Stimulated activated effector memory CD8-positive, alpha-beta T cell treated with anti-CD3 and anti-CD28 coated beads, Interleukin-12 subunit alpha, Interleukin-12 subunit beta, amount 100 ng/mL, for 72 hours (primary cell): ENCODE measurements at regions not wholly inside any gene's neighbourhood (a gene's known extent, or its start where the extent isn't known, plus 50 kb on each side); places are given as distances from the start of the nearest gene placed in this dataset.
"Not testable (repeated sequence)": the region's sequence is repeated elsewhere in the genome, so short reads cannot be mapped to it uniquely, and the experiment has no call there.

Experiments used
- ATAC-seq: fragments of 150-1000 bp; cut with Tn5 transposase; 2 replicates; pipeline ENCODE4 v1.10.0; 2021
- DNase-seq, 2 donors: peaks; one replicate each; pipeline ENCODE4 v3.0.0; 2021 to 2022; ENCODE audit warnings: low spot score in 2 of 2
- H3K27ac Mint-ChIP-seq: one replicate; pipeline ENCODE4 v1.8.0; 2022; ENCODE audit warnings: mild to moderate bottlenecking, mixed read lengths
- H3K36me3 Mint-ChIP-seq: one replicate; pipeline ENCODE4 v1.8.0; 2022; ENCODE audit warnings: mild to moderate bottlenecking, mixed read lengths
- H3K4me1 Mint-ChIP-seq: one replicate; pipeline ENCODE4 v1.8.0; 2022; ENCODE audit warnings: mixed read lengths
- H3K4me3 Mint-ChIP-seq: one replicate; pipeline ENCODE4 v1.8.0; 2022; ENCODE audit warnings: mild to moderate bottlenecking, mixed read lengths
- H3K9me3 Mint-ChIP-seq: one replicate; pipeline ENCODE4 v1.8.0; 2022; ENCODE audit warnings: mixed read lengths

DNA sequence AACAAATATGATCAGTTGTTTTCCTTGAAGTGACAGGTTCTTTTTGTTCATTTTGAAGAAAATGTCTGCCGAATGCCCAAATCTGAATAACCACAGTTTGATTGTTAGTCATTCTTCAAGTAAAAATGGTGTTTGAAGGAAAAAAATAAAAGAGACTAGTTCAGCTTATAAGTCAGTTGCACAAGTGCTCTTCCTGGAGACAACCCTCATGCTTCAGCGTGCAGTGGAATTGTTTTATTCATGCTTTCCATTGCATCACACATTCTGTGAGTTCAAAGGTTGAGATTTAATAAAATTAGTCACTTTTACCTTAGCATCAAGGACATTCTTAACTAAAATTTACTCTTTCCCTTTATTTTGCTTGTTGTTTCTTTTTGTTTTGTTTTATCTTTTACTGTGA is 404.9 kb downstream of the ZNF674 start:
- H3K4me3 Mint-ChIP-seq = no peak overlapping the region
- ATAC-seq (no peak), DNase-seq (no peak)
- H3K36me3 Mint-ChIP-seq = no peaks in the 10 kb centered on the region
- H3K4me1 Mint-ChIP-seq = no peaks in the 10 kb centered on the region
- H3K9me3 Mint-ChIP-seq = peaks cover 6% of the 10 kb centered on the region
- no peak overlapping the region for H3K27ac Mint-ChIP-seq

DNA sequence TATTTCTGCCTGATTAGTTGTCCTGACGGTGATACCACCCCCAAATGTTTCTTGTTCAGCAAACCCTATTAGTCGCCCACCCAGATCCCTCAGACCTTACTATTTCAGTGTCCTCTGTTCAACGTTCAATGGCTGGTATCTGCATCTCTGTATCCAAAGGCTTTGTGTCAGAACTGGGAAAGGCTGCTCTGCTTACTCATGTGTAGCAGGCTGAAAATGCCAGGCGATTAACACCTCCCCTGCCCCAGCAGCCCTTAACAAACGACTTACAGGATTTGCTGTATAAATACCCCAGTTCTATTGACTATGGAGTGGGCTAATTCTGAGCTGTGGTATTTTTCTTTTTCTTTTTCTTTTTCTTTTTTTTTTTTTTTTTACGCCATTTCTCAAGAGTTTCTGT is 415.0 kb downstream of the ZNF674 start:
- H3K36me3 Mint-ChIP-seq = no peaks in the 10 kb centered on the region

DNA sequence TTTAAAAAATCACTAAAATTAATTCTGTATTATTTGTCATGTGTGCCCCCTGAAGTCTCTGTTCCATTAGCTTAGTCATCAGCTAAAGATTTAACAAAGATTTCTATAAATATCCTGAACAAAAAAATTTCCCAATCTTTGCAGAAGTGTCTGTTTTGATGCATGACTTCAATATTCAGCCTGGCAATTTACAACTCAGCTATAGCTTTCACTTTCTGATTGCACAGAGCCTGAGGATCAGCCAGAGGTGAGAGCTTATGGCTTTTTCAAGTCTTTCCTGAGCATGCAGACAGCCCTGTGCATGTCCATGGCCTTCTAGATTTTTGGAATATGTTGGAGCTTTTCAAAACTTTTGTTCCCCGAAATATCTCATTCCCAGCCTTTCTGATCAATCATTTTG is 420.1 kb downstream of the ZNF674 start:
- Mint-ChIP-seq H3K27ac (no peak overlapping the region), H3K4me1 (no peaks in the 10 kb centered on the region), H3K4me3 (no peak overlapping the region), H3K36me3 (peaks cover 5% of the 10 kb centered on the region), H3K9me3 (no peaks in the 10 kb centered on the region)
- ATAC-seq (no peak), DNase-seq (no peak)

More for the DNA sequence above, 415.0 kb downstream of the ZNF674 start:
- H3K4me3 Mint-ChIP-seq = no peak overlapping the region
- DNase-seq (no peak), ATAC-seq (no peak)
- H3K9me3 Mint-ChIP-seq = no peaks in the 10 kb centered on the region
- no peaks in the 10 kb centered on the region for H3K4me1 Mint-ChIP-seq
- no peak overlapping the region for H3K27ac Mint-ChIP-seq

DNA sequence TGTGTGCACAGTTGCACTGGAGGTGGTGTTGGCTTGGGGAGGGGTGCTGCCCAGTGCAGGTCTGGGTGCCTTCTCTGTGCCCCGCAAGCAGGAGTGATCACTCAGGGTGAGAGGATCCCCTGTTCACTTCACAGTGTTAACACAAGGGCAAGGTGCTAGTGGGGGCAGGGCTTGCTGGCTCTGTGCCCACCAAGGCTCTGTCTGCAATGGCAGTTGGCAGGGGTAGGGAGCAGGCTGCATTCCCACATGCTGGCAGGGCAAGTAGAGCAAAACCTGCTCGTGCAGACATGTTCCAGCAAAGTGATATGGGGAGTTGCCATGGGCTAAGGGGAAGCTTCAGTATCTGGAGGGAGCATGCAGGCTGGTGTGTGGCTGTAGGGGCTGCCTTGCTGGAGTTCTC is 428.0 kb downstream of the ZNF674 start:
- DNase-seq (no peak), ATAC-seq (no peak)
- H3K4me3 Mint-ChIP-seq = no peak overlapping the region
- H3K27ac Mint-ChIP-seq = no peak overlapping the region
- H3K9me3 Mint-ChIP-seq = no peaks in the 10 kb centered on the region
- no peaks in the 10 kb centered on the region for H3K36me3 Mint-ChIP-seq
- no peaks in the 10 kb centered on the region for H3K4me1 Mint-ChIP-seq

DNA sequence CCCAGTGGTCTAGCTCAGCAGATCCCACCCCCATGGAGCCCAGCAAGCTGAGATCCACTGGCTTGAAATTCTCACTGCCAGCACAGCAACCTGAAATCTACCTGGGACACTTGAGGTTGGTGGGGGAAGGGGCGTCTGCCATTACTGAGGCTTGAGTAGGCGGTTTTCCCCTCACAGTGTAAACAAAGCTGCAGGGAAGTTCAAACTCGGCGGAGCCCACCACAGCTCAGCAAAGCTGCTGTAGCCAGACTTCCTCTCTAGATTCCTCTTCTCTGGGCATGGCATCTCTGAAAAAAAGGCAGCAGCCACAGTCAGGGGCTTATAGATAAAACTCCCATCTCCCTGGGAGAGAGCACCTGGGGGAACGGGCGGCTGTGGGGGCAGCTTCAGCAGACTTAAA is 457.9 kb downstream of the ZNF674 start:
- H3K4me1 Mint-ChIP-seq, H3K36me3 Mint-ChIP-seq, H3K9me3 Mint-ChIP-seq, H3K27ac Mint-ChIP-seq, ATAC-seq, H3K4me3 Mint-ChIP-seq, DNase-seq: not testable (repeated sequence)

DNA sequence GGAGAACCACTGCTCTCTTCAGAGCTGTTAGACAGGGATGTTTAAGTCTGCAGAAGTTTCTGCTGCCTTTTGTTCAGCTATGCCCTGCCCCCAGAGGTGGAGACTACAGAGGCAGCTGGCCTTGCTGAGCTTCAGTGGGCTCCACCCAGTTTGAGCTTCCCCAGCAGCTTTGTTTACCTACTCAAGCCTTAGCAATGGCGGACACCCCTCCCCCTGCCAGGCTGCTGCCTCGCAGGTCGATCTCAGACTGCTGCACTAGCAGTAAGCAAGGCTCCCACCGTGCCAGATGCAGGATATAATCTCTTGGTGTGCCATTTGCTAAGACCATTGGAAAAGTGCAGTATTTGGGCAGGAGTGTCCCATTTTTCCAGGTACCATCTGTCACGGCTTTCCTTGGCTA is 465.1 kb downstream of the ZNF674 start:
- DNase-seq, H3K4me1 Mint-ChIP-seq, H3K36me3 Mint-ChIP-seq, ATAC-seq, H3K27ac Mint-ChIP-seq, H3K9me3 Mint-ChIP-seq, H3K4me3 Mint-ChIP-seq: not testable (repeated sequence)

DNA sequence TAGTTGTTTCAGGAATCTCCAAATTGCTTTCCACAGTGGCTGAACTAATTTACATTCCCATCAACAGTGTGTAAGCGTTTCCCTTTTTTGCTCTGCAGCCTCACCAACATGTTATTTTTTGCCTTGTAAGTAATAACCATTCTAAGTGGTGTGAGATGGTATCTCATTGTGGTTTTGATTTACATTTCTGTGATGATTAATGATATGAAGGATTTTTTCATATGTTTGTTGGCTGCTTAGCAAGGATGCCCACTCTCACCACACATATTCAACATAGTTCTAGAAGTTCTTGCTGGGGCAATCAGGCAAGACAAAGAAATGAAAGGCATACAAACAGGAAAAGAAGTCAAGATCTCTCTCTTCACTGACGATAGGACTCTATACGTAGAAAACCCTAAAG is 472.4 kb downstream of the ZNF674 start:
- Mint-ChIP-seq H3K4me1 (no peaks in the 10 kb centered on the region), H3K9me3 (peaks cover 2% of the 10 kb centered on the region), H3K4me3 (no peak overlapping the region), H3K36me3 (no peaks in the 10 kb centered on the region), H3K27ac (no peak overlapping the region)
- DNase-seq = no peak
- no peak for ATAC-seq

DNA sequence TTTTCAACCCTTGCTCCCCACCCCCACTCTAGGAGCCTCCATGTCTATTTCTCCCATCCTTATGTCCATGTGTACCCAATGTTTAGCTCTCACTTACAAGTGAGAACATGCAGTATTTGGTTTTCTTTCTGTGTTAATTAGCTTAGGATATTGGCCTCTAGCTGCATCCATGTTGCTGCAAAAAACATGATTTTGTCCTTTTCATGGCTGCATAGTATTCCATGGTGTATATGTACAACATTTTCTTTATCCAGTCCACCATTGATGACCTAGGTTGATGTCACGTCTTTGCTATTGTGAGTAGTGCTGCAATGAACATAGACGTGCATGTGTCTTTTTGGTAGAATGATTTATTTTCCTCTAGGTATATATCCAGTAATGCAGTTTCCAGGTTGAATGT is 472.8 kb downstream of the ZNF674 start:
- Mint-ChIP-seq H3K4me1 (no peaks in the 10 kb centered on the region), H3K27ac (no peak overlapping the region), H3K4me3 (no peak overlapping the region), H3K9me3 (no peaks in the 10 kb centered on the region), H3K36me3 (no peaks in the 10 kb centered on the region)
- DNase-seq = no peak
- ATAC-seq = no peak

DNA sequence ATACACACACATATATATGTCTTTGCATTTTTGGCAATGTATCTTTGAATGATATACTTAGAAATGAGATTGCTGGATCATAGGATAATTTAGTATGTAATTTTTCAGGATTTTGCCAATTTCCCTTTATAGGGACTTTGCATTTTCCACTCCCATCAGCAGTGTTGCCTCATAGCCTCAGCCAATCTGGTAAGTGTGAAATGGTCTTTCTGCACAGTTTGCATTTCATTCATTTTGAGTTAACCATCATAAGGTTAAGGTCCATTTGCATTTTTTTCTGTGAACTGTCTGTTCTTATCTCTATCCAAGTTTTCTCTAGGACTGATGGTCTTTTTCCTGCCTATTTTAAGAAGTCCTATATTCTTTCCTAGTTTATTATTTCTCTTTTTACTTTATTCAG is 474.8 kb downstream of the ZNF674 start:
- DNase-seq (no peak), ATAC-seq (no peak)
- Mint-ChIP-seq H3K4me1 (no peaks in the 10 kb centered on the region), H3K36me3 (no peaks in the 10 kb centered on the region), H3K27ac (no peak overlapping the region), H3K4me3 (no peak overlapping the region), H3K9me3 (no peaks in the 10 kb centered on the region)

DNA sequence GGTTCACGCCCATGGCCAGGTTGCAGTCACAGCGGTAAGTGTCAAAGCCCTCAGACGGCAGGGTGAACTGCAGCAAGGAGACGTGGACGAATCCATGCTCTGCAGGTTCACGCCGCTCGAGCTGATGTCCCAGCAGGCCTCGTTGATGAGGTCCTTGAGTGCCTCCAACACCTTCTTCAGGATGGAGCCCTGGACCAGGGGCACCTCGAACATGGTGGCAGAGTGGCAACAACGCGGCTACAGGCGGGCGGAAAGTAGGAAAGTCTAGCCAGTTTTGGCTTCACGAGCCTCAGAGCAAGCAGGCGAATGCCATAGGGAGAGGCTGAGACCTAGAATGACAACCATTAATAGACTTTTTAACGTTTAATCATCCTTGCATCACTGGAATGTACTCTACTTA is 485.9 kb downstream of the ZNF674 start:
- no peak overlapping the region for H3K4me3 Mint-ChIP-seq
- no peaks in the 10 kb centered on the region for H3K4me1 Mint-ChIP-seq
- H3K27ac Mint-ChIP-seq = no peak overlapping the region
- DNase-seq (no peak), ATAC-seq (no peak)
- H3K9me3 Mint-ChIP-seq = no peaks in the 10 kb centered on the region
- no peaks in the 10 kb centered on the region for H3K36me3 Mint-ChIP-seq

DNA sequence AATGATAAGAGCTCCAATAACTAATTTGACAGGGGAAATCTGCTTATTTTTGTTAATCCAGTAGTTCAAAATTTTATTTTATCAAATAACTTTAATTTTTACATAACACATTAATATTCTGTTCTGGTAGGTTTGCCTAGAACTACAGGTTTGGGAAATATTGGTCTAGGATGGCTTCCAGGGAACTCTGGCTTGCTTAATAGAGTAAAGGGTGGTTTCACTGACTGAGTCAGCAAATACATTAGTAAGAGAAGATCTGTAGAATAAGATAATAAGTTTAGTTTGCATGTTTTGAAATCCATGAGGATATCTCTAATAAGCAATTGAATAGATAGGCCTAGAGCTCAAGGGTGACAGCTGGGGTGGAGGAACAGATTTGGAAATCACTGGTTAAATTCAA is 500.7 kb downstream of the ZNF674 start:
- no peak overlapping the region for H3K4me3 Mint-ChIP-seq
- H3K36me3 Mint-ChIP-seq = no peaks in the 10 kb centered on the region
- no peak overlapping the region for H3K27ac Mint-ChIP-seq
- no peaks in the 10 kb centered on the region for H3K4me1 Mint-ChIP-seq
- ATAC-seq (no peak), DNase-seq (no peak)
- peaks cover 8% of the 10 kb centered on the region for H3K9me3 Mint-ChIP-seq

DNA sequence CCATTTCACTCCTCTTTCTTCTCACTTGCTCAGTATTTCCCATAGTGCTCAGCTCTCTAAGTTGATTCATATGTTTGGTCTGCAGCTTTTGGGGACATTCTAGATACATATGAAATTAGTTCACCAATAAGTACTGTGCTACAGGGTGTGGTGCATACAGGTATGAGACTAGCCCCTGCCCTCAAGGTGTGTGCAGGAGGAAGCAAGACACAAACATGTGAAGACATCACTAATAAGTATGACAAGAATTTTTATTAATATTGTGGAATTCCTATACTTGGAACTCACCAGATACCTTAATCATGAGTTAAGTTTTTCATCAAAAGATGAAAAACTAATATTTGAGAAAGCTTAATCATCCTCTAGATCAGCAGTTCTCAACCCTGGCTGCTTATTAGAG is 505.2 kb downstream of the ZNF674 start:
- Mint-ChIP-seq H3K4me1 (no peaks in the 10 kb centered on the region), H3K4me3 (no peak overlapping the region), H3K9me3 (peaks cover 3% of the 10 kb centered on the region), H3K27ac (no peak overlapping the region), H3K36me3 (no peaks in the 10 kb centered on the region)
- no peak for ATAC-seq
- no peak for DNase-seq

DNA sequence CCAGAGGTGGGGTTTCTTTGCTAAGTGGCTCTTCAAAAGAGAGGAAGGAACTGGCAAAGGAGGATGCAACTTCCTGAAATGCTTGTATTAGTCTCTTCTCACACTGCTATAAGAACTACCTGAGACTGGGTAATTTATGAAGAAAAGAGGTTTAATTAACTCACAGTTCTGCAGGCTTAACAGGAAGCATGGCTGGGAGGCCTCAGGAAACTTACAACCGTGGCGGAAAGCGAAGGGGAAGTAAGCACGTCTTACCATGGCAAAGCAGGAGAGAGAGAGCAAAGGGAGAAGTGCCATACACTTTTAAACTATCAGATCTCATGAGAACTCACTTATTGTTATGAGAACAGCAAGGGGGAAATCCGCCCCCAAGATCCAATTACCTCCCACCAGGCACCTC is 505.7 kb downstream of the ZNF674 start:
- H3K4me3 Mint-ChIP-seq = no peak overlapping the region
- H3K9me3 Mint-ChIP-seq = peaks cover 3% of the 10 kb centered on the region
- no peaks in the 10 kb centered on the region for H3K36me3 Mint-ChIP-seq
- H3K4me1 Mint-ChIP-seq = no peaks in the 10 kb centered on the region
- DNase-seq (no peak), ATAC-seq (no peak)
- H3K27ac Mint-ChIP-seq = no peak overlapping the region

DNA sequence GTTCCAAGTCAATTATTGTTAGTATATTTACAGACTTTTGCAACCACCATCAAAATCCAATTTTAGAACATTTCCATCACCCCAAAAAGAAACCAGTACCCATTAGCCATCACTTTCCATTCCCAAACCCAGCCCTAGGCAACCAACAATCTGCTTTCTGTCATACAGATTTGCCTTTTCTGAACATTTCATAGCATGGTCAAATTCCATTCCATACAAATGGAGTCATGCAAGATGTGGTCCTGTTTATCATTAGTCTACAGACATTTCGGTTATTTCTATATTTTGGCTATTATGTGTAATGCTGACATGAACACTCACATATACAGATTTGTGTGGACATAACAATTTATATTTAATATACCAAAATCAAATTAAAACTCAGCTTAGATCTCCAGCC is 508.7 kb downstream of the ZNF674 start:
- no peak for DNase-seq
- H3K27ac Mint-ChIP-seq = no peak overlapping the region
- H3K4me3 Mint-ChIP-seq = no peak overlapping the region
- no peaks in the 10 kb centered on the region for H3K4me1 Mint-ChIP-seq
- peaks cover 3% of the 10 kb centered on the region for H3K9me3 Mint-ChIP-seq
- no peak for ATAC-seq
- H3K36me3 Mint-ChIP-seq = no peaks in the 10 kb centered on the region

DNA sequence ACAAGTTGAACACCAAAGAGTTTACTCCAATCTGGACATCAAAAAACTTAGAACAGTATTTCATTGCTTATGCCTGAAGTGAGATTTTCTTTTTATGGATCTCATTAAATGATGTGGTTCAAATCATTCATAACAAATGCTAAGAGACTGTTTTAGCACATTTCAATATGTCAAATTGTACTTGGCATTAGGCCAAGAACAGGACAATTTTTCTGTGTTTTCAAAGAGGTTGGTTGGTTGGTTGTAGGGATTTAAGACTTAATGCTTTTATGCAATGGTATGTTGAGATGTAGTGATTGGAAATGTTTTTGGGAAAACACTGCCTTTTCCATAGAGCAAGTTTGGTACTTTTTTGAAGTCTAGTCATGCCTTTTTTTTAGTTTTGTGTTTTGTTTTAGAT is 510.4 kb downstream of the ZNF674 start:
- no peak overlapping the region for H3K4me3 Mint-ChIP-seq

DNA sequence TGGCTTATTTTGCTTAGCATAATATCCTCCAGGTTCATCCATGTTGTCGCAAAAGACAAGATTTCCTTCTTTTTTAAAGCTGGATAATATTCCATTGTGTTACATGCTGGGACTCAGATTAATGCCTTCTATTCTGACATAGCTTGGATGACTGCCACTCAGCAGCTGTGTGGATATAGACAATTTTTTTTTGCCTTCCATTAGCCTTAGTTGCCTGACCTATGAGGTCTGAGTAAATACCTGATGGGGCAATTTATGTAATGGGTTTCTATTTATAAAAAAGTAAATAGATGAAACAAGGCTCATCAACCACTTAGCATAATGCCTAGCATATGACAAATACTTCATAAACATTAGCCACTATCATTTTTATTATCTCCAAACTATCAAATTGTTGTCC is 515.4 kb downstream of the ZNF674 start:
- H3K9me3 Mint-ChIP-seq = no peaks in the 10 kb centered on the region
- no peaks in the 10 kb centered on the region for H3K36me3 Mint-ChIP-seq
- H3K4me3 Mint-ChIP-seq = no peak overlapping the region
- no peak overlapping the region for H3K27ac Mint-ChIP-seq
- ATAC-seq = no peak
- no peak for DNase-seq
- no peaks in the 10 kb centered on the region for H3K4me1 Mint-ChIP-seq

More for the DNA sequence above, 510.4 kb downstream of the ZNF674 start:
- no peak for ATAC-seq
- Mint-ChIP-seq H3K4me1 (no peaks in the 10 kb centered on the region), H3K9me3 (no peaks in the 10 kb centered on the region), H3K36me3 (no peaks in the 10 kb centered on the region), H3K27ac (no peak overlapping the region)
- no peak for DNase-seq

DNA sequence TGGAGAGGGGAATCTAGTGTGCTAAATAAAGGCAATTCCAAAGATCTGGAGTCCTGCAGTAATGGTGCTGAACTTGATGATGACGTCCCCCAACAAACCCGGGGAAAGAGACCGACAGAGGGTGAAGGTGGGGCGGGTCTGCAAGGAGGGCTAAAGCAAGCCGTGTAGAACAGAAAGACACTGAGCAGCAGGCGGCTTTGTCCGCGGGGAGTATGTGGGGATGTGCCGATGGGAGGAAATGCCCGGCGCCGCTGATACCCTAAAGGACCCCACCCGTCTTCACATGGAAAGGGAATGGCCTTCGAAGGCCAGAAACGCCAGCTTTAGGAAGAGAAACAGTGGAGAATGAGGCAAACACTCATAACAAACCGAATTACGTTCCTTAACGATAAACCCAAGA is 528.9 kb downstream of the ZNF674 start:
- no peaks in the 10 kb centered on the region for H3K9me3 Mint-ChIP-seq
- H3K36me3 Mint-ChIP-seq = no peaks in the 10 kb centered on the region
- H3K27ac Mint-ChIP-seq = no peak overlapping the region
- no peak overlapping the region for H3K4me3 Mint-ChIP-seq
- H3K4me1 Mint-ChIP-seq = no peaks in the 10 kb centered on the region
- ATAC-seq (no peak), DNase-seq (no peak)
